GM12891 (cell line): ENCODE measurements at regions not wholly inside any gene's neighbourhood (a gene's known extent, or its start where the extent isn't known, plus 50 kb on each side); places are given as distances from the start of the nearest gene placed in this dataset.
"Not testable (repeated sequence)": the region's sequence is repeated elsewhere in the genome, so short reads cannot be mapped to it uniquely, and the experiment has no call there.

ENCODE experiments used
- DNase-seq: peaks from one replicate; pipeline ENCODE4 v3.0.0; 2011; ENCODE audit warnings: low spot score; ENCODE audit not compliant: insufficient read length
- FAIRE-seq: peaks from 2 replicates; lab custom pipeline; 2011; peaks lifted over from hg19 to GRCh38; lab: Jason Lieb, UNC
- PAX5 ChIP-seq: IDR thresholded peaks from 2 replicates; pipeline ENCODE4 v1.6.1; 2011; ENCODE audit warnings: low read length, moderate library complexity, mild to moderate bottlenecking; ENCODE audit not compliant: insufficient read depth, severe bottlenecking
- POLR2A ChIP-seq: IDR thresholded peaks from 2 replicates; pipeline ENCODE4 v1.6.1; 2011; ENCODE audit warnings: low read depth, low read length, control low read depth
- POLR2AphosphoS5 ChIP-seq: IDR thresholded peaks from 2 replicates; pipeline ENCODE4 v1.6.1; 2011; ENCODE audit warnings: low read depth, low read length, control low read depth
- POU2F2 ChIP-seq: IDR thresholded peaks from 2 replicates; pipeline ENCODE4 v1.6.1; 2011; ENCODE audit warnings: low read depth, mild to moderate bottlenecking, control low read depth, low read length, moderate library complexity
- SPI1 ChIP-seq: IDR thresholded peaks from 2 replicates; pipeline ENCODE4 v1.6.1; 2011; ENCODE audit warnings: low read depth, low read length, control low read depth
- TAF1 ChIP-seq: IDR thresholded peaks from 2 replicates; pipeline ENCODE4 v1.6.1; 2011; ENCODE audit warnings: low read depth, low read length, control low read depth

DNA sequence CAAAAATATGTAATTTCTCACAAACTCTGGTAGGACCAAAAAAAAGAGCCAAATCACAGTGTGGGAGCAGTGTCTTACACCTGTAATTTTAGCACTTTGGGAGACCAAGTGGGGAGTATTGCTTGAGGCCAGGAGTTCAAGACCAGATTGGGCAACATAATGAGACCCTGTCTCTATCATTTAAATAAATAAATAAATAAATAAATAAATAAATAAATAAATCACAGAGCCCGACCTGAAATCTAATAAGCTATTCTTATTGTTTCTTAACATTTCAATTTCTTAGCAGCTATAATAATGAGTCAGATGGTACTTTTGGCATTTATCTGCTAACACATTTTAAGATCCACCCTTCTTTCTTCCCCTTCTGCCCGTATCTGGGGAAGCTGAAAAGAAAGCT lies 1229.6 kb downstream of the SUCLG1 start:
- FAIRE-seq (no peak), DNase-seq (no peak)
- TF ChIP-seq POLR2A, result no peak
- no peak for TF ChIP-seq POU2F2
- no peak for TF ChIP-seq SPI1
- TF ChIP-seq POLR2AphosphoS5, result no peak
- TF ChIP-seq TAF1, result no peak
- TF ChIP-seq PAX5, result no peak

DNA sequence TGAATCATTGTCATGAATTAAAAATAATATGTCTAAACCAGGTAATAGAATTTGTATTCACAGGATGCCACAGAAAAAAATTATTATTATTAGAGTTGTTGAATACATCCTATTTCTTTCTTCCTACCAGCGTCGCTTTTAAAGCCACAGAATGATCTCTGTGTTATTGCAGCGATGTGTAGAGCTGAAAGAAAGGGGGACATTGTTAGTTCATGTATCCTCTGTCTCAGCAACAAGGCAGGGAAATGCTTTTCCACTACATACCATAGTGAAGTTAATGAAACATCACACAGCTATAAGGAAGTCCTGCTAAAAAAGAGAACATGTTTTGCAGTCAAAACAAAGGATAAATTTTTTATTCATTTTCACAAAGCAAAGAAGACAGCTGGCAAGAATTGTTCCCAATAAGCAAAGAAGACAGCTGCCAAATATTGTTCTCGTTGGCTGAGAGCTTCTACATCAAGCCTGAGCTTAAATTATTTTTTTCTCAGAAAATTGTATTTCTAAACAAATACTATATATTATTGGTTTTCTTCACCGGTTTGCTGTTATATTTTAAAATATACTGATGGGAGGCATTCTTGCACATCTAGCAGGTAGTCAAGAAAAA lies 1234.4 kb downstream of the SUCLG1 start:
- TF ChIP-seq POLR2A (no peak), POU2F2 (no peak), SPI1 (no peak), PAX5 (no peak), TAF1 (no peak), POLR2AphosphoS5 (no peak)
- FAIRE-seq, result no peak
- DNase-seq, result no peak

DNA sequence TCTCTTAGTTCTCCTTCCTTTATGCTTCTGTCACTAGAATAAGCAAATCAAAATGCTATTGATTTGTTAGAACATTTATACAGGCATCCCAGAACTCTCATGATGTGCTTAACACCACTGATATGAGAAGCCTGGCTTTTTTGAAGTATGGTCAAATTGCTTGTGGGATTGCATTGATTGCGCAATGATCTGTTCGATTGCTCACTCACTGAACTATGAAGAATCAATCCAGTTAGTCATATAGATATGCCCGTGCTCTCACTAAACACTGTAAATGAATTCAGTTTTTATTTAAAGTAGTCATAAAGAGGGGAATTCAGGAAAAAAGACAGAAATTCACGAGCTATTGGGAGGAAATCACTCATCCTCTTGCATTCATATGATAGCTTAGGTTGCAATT lies 1237.8 kb downstream of the SUCLG1 start:
- TF ChIP-seq POLR2AphosphoS5 (no peak), PAX5 (no peak), TAF1 (no peak), POLR2A (no peak), POU2F2 (no peak), SPI1 (no peak)
- DNase-seq, result no peak
- FAIRE-seq, result no peak

DNA sequence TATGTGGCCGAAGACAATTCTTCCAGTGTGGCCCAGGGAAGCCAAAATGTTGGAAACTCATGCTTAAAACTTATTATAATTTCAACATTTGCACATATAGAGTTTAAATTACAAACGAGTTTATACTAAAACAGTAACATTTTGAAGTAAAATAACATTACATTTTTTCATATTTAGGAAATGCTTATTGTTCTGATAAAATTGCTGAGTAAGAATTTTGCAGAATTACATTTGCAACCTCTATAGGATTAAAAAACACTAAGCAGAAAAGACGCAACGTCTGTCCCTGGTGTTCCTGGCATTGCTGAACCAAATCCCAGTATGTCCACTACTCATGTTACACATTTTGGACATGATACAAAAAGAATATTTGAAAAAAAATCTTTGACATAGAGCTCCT lies 1241.2 kb downstream of the SUCLG1 start:
- DNase-seq (no peak), FAIRE-seq (no peak)
- TF ChIP-seq PAX5, result no peak
- no peak for TF ChIP-seq TAF1
- TF ChIP-seq POU2F2, result no peak
- no peak for TF ChIP-seq SPI1
- no peak for TF ChIP-seq POLR2AphosphoS5
- no peak for TF ChIP-seq POLR2A

DNA sequence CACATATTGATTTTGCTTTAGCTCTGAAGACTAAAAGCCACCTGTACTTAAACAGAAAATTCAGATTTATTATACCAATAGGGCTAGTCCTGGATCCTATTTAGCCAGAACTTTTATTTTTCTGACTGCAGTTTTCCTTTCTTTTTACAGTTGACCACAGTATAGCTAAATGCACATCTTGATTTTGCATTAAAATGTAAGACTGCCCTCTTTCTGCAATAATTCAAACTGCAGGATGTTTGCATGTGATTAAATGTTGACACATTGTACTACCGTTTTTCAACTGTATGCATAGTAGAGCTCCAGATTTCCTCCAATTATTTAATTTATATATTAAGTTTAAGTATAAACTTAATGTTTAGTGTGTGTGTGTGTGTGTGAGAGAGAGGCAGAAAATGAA lies 1262.9 kb downstream of the SUCLG1 start:
- FAIRE-seq, result no peak
- TF ChIP-seq SPI1 (no peak), POLR2AphosphoS5 (no peak), POU2F2 (no peak), POLR2A (no peak), TAF1 (no peak), PAX5 (no peak)
- DNase-seq, result no peak

DNA sequence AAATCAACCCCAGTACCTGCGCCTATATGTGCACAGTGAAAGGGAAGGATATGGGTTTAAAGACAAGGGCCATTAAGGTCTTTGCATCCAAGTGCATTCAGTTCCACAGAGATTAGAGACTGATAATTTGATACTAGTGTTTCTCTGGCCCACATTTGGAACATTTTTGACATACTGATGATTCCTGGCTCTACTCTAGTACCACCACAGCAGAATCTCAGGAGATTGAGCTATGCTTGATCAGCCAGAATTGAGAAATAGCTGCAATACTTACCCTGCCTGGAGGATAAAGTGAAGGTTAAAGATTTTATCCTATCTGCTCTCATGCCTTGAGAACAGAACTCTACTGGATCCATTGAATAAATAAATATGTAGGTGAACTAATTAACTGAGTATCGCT lies 1267.8 kb downstream of the SUCLG1 start:
- FAIRE-seq (no peak), DNase-seq (no peak)
- no peak for TF ChIP-seq POU2F2
- TF ChIP-seq TAF1, result no peak

DNA sequence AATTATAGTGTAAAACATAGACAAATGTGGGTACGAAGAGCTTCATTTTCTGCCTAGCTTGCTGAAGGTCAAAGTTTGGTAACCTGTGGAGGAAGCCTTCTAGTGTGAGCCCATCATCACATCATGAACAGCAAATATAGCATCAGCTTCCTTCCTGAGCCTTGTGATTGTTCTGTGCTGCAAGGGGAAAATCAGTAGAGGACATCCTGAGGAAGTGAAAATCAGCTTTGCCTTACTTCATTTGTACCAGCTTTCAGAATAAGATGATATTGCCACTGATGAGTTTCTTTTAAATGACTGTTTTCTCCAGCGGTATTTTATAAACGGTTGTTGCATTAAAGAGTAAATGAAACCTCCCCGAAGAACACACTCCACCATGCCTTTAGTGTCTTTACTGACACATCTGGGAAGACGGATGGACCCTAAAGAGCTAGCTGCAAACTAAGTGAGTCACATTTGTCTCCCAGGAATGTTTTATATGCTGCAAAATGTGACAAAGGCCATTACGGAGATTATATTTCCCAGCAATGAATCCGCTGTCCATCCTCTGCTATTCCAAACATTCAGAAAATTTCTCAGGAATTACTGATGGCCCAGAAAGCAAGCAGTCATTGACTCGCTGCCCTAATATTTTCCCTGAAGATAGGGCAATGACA lies 1272.8 kb downstream of the SUCLG1 start:
- no peak for DNase-seq
- TF ChIP-seq POLR2AphosphoS5 (no peak), POU2F2 (no peak), PAX5 (no peak), POLR2A (no peak), SPI1 (no peak), TAF1 (no peak)
- no peak for FAIRE-seq

DNA sequence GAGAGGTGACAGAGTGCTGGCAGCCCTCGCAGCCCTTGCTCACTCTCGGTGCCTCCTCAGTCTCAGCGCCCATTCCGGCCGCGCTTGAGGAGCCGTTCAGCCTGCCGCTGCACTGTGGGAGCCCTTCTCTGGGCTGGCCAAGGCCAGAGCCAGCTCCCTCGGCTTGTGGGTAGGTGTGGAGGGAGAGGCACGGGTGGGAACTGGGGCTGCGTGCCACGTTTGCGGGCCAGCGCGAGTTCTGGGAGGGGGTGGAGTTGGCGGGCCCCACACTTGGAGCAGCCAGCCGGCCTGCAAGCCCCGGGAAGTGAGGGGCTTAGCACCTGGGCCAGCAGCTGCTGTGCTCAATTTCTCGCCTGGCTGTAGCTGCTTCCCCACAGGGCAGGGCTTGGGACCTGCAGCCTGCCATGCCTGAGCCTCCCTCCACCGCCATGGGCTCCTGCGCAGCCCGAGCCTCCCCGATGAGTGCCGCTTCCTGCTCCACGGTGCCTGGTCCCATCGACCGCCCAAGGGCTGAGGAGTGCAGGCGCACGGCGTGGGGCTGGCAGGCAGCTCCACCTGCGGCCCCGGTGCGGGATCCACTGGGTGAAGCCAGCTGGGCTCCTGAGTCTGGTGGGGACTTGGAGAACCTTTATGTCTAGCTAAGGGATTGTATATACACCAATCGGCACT lies 1278.1 kb downstream of the SUCLG1 start:
- not testable (repeated sequence) for FAIRE-seq, DNase-seq

DNA sequence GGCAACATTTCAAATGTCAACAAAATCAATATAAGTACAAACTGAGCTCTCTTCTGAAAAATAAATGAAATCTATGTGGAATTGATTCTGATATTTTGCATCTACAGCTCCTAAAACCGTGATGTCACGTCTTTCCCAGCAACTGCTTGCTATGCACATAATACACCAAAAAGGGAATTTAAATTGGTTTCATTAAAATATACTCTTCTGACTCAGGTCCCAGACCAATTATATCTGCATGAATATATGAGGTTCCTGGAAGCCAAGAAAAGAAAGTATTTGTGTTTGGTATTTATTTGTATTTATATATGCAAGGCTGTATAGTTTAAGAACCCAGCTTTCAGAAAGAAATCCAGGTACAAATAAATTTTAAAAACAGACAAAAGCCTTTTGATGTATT lies 1282.5 kb downstream of the SUCLG1 start:
- no peak for FAIRE-seq
- DNase-seq, result no peak
- no peak for TF ChIP-seq POLR2A
- TF ChIP-seq POLR2AphosphoS5, result no peak
- no peak for TF ChIP-seq POU2F2
- TF ChIP-seq SPI1, result no peak
- no peak for TF ChIP-seq TAF1
- TF ChIP-seq PAX5, result no peak

DNA sequence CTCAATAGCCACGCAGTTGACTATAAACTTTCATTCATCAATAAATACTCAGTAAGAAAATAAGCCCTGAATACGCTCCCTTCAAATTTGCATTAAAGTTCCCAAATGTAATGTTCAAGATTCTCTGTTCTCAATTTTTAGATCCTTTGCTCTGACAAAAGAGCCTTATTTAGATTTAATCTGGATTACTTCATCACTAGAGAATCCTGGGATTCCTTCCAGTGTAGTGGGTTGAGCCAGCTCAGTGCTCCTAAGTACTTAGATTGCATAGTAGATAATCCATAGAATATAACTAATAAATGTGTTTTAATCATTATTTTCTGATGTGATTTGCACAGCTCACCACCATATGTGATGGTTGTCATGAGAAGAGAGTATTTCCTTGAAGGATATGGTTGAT lies 1286.2 kb downstream of the SUCLG1 start:
- DNase-seq, result no peak
- no peak for TF ChIP-seq SPI1
- no peak for TF ChIP-seq POLR2AphosphoS5
- no peak for TF ChIP-seq POU2F2
- TF ChIP-seq PAX5, result no peak
- no peak for TF ChIP-seq POLR2A
- TF ChIP-seq TAF1, result no peak
- FAIRE-seq, result no peak
